ENCODE measurements at regions not wholly inside any gene's neighbourhood (a gene's known extent, or its start where the extent isn't known, plus 50 kb on each side); places are given as distances from the start of the nearest gene placed in this dataset.

DNA sequence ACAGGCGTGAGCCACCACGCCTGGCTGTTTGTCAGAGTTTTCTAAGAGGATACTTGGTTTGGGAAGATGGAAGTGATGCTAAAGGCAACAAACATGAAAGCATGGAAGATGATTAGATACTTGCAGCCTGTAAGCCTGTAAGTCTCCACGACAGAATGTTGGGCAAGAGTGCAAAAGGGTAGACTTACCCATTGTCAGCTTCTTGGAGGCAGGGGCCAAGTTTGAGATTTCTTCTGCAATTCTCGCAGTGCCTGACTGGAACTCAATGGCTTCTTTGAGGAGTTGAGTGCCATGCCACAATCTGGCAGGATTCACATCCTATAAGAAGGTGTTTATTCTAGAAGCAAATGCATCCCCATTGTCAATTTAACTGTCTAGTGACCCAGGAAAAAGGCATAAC is 70.1 kb upstream of the EFEMP1 start:
- H3K4me1 ChIP-seq (ENCODE audit: insufficient read depth, low read length): no peaks in the 10 kb centered on the region
- intact Hi-C loops (cut with micrococcal nuclease): no loop called here
- H3K4me3 ChIP-seq (ENCODE audit: low read length in 2 of 2): no peak overlapping the region
- no peaks in the 10 kb centered on the region for H3K36me3 Mint-ChIP-seq
- H3K4me1 Mint-ChIP-seq: no peaks in the 10 kb centered on the region
- H3K9me3 ChIP-seq (ENCODE audit: control insufficient read depth in 1 of 2, low read length in 2 of 2): no peaks in the 10 kb centered on the region
- no peak for DNase-seq
- no peaks in the 10 kb centered on the region for H3K36me3 ChIP-seq (ENCODE audit: insufficient read depth, low read length)
- POLR2A ChIA-PET (ENCODE audit: partially characterized antibody): no interaction called here
- CTCF ChIA-PET (ENCODE audit: partially characterized antibody): no interaction called here
- no peak overlapping the region for H3K27ac Mint-ChIP-seq
- H3K27me3 ChIP-seq (ENCODE audit: insufficient read depth, low read length): no peaks in the 10 kb centered on the region
- peaks cover 1 to 2% of the 10 kb centered on the region in 2 donors for H3K27me3 Mint-ChIP-seq
- H3K27ac ChIP-seq (ENCODE audit: low read depth, low read length): no peak overlapping the region
- H3K9me3 Mint-ChIP-seq: peaks cover 0 to 7% (median 0%) of the 10 kb centered on the region in 8 donors
- no peak overlapping the region for H3K4me3 Mint-ChIP-seq

DNA sequence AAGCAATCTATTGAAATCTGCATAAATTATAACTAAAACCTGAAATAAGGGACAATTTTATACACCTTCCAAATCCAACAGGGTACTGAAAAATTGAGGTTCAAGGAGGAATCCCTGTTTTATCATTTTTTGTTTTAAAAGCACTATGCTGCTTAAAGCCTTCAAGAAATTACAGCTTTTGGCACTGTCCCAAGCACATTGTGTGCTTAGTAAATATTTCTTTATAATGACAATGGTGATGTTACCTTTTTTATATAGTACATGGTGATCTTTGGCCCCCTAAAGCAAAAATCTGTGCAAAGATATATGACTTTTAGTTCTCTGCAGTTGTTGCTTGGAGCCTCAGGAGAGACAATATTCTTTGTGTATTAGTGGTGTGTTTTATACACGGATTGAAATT is 71.6 kb upstream of the EFEMP1 start:
- POLR2A ChIA-PET (ENCODE audit: partially characterized antibody): no interaction called here
- CTCF ChIA-PET (ENCODE audit: partially characterized antibody): no interaction called here

DNA sequence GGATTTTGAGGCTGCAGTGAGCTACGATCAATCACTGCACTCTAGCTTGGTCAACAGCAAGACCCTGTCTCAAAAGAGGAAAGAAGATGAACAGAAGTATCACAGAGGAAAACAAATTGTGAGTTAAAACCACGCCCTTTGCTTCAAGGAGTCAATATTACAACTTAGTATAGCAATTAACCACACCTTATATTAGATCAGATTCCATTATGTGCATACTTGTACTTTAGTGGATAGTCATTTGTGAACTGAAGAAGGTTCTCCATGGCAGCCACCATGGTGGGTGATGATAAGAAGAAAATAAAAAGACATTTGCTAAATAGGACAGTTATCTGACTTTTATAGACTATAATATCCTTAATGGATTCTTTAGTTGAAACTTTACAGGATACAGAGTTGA is 72.3 kb upstream of the EFEMP1 start:
- no peak overlapping the region for H3K4me3 Mint-ChIP-seq
- Histone ChIP-seq H3K27ac (ENCODE audit: low read depth, low read length) (no peak overlapping the region), H3K4me1 (ENCODE audit: insufficient read depth, low read length) (no peaks in the 10 kb centered on the region), H3K4me3 (ENCODE audit: low read length in 2 of 2) (no peak overlapping the region), H3K36me3 (ENCODE audit: insufficient read depth, low read length) (no peaks in the 10 kb centered on the region), H3K9me3 (ENCODE audit: control insufficient read depth in 1 of 2, low read length in 2 of 2) (no peaks in the 10 kb centered on the region), H3K27me3 (ENCODE audit: insufficient read depth, low read length) (no peaks in the 10 kb centered on the region)
- ChIA-PET POLR2A (ENCODE audit: partially characterized antibody) (no interaction called here), CTCF (ENCODE audit: partially characterized antibody) (no interaction called here)
- no peaks in the 10 kb centered on the region for H3K36me3 Mint-ChIP-seq
- no peaks in the 10 kb centered on the region for H3K4me1 Mint-ChIP-seq
- no peak for DNase-seq
- intact Hi-C loops (cut with micrococcal nuclease): no loop called here
- H3K27ac Mint-ChIP-seq: no peak overlapping the region
- peaks cover 0 to 7% (median 0%) of the 10 kb centered on the region in 8 donors for H3K9me3 Mint-ChIP-seq
- H3K27me3 Mint-ChIP-seq: peaks cover 0 to 1% of the 10 kb centered on the region in 2 donors

More for the DNA sequence above, 71.6 kb upstream of the EFEMP1 start:
- no peaks in the 10 kb centered on the region for H3K4me1 ChIP-seq (ENCODE audit: insufficient read depth, low read length)
- Mint-ChIP-seq H3K9me3 (peaks cover 0 to 7% (median 0%) of the 10 kb centered on the region in 8 donors), H3K4me3 (no peak overlapping the region), H3K36me3 (no peaks in the 10 kb centered on the region), H3K27ac (no peak overlapping the region), H3K4me1 (no peaks in the 10 kb centered on the region), H3K27me3 (peaks cover 0 to 1% of the 10 kb centered on the region in 2 donors)
- no peaks in the 10 kb centered on the region for H3K36me3 ChIP-seq (ENCODE audit: insufficient read depth, low read length)
- no peak overlapping the region for H3K4me3 ChIP-seq (ENCODE audit: low read length in 2 of 2)
- H3K9me3 ChIP-seq (ENCODE audit: control insufficient read depth in 1 of 2, low read length in 2 of 2): no peaks in the 10 kb centered on the region
- intact Hi-C loops (cut with micrococcal nuclease): no loop called here
- H3K27me3 ChIP-seq (ENCODE audit: insufficient read depth, low read length): no peaks in the 10 kb centered on the region
- H3K27ac ChIP-seq (ENCODE audit: low read depth, low read length): no peak overlapping the region
- no peak for DNase-seq

DNA sequence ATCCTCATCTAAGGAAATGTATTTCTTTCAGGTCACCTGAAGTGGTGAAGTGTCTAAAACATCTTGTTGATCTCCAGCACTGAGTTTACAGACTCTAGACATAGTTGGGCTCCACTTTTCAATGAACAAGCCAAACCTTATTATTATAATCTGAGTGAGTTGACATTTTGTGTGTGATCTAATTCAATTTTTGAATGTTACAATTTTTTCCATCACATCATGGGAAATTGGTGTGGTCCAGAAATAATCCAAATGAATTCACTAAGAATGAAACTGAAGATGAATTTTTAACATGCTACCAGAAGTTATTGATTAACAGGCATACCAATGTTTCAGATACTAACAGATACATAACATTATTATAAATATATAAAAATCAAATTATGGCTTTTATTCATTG is 75.6 kb upstream of the EFEMP1 start:
- no peaks in the 10 kb centered on the region for H3K27me3 Mint-ChIP-seq
- H3K9me3 ChIP-seq (ENCODE audit: control insufficient read depth in 1 of 2, low read length in 2 of 2): no peaks in the 10 kb centered on the region
- no peaks in the 10 kb centered on the region for H3K36me3 Mint-ChIP-seq
- no peaks in the 10 kb centered on the region for H3K27me3 ChIP-seq (ENCODE audit: insufficient read depth, low read length)
- DNase-seq: no peak
- ChIA-PET POLR2A (ENCODE audit: partially characterized antibody) (no interaction called here), CTCF (ENCODE audit: partially characterized antibody) (no interaction called here)
- intact Hi-C loops (cut with micrococcal nuclease): no loop called here
- peaks cover 0 to 7% (median 0%) of the 10 kb centered on the region in 8 donors for H3K9me3 Mint-ChIP-seq
- H3K4me1 Mint-ChIP-seq: no peaks in the 10 kb centered on the region
- H3K27ac Mint-ChIP-seq: no peak overlapping the region
- H3K4me3 Mint-ChIP-seq: no peak overlapping the region
- no peak overlapping the region for H3K27ac ChIP-seq (ENCODE audit: low read depth, low read length)
- H3K36me3 ChIP-seq (ENCODE audit: insufficient read depth, low read length): no peaks in the 10 kb centered on the region
- H3K4me1 ChIP-seq (ENCODE audit: insufficient read depth, low read length): no peaks in the 10 kb centered on the region
- H3K4me3 ChIP-seq (ENCODE audit: low read length in 2 of 2): no peak overlapping the region

DNA sequence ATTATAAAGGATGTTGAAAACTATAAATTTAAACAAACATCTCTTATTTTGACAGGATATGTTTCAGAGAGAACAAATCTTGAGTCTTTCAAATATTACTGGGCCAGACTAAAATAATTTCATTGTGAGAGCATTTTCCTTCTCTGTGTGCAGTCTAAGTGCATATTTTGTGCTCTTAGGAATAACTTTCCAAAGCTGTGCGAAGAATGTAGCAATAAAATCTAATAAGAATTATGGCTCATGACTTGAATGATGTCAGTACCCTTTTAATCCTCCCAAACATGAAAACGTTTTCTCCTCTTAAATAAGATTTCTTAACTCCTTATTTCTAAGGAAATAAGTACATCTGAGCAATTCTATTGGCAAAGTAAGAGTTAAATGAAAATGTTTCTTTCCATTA is 76.2 kb upstream of the EFEMP1 start:
- H3K4me1 ChIP-seq (ENCODE audit: insufficient read depth, low read length): no peaks in the 10 kb centered on the region
- Mint-ChIP-seq H3K9me3 (peaks cover 0 to 8% (median 0%) of the 10 kb centered on the region in 8 donors), H3K36me3 (no peaks in the 10 kb centered on the region), H3K27ac (no peak overlapping the region), H3K4me3 (no peak overlapping the region), H3K27me3 (no peaks in the 10 kb centered on the region), H3K4me1 (no peaks in the 10 kb centered on the region)
- no peaks in the 10 kb centered on the region for H3K36me3 ChIP-seq (ENCODE audit: insufficient read depth, low read length)
- no peaks in the 10 kb centered on the region for H3K27me3 ChIP-seq (ENCODE audit: insufficient read depth, low read length)
- intact Hi-C loops (cut with micrococcal nuclease): no loop called here
- no peak overlapping the region for H3K27ac ChIP-seq (ENCODE audit: low read depth, low read length)
- POLR2A ChIA-PET (ENCODE audit: partially characterized antibody): no interaction called here
- no peak for DNase-seq
- CTCF ChIA-PET (ENCODE audit: partially characterized antibody): no interaction called here
- H3K4me3 ChIP-seq (ENCODE audit: low read length in 2 of 2): no peak overlapping the region
- no peaks in the 10 kb centered on the region for H3K9me3 ChIP-seq (ENCODE audit: control insufficient read depth in 1 of 2, low read length in 2 of 2)

DNA sequence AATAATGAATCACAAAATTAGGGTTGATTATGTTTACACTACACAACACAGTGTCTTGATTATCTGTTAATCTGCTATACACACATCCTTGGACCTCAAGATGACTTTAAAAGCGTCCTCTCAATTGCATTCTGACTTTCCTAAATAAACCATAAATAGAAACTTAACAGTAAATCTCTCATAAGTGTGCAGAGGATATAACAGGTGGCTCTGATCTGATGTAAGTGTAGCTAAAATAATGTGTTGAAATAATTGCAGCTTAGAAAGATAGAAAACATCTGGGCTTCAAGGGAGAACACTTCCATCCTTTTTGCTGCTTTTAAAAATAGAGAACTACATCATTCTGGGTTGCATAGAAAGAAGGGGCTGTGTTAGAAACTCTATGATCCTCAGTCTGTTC is 78.4 kb upstream of the EFEMP1 start:
- ChIA-PET CTCF (ENCODE audit: partially characterized antibody) (no interaction called here), POLR2A (ENCODE audit: partially characterized antibody) (no interaction called here)
- Mint-ChIP-seq H3K36me3 (no peaks in the 10 kb centered on the region), H3K4me3 (no peak overlapping the region), H3K27me3 (no peaks in the 10 kb centered on the region), H3K27ac (no peak overlapping the region), H3K4me1 (no peaks in the 10 kb centered on the region), H3K9me3 (peaks cover 0 to 2% (median 0%) of the 10 kb centered on the region in 8 donors)
- H3K4me3 ChIP-seq (ENCODE audit: low read length in 2 of 2): no peak overlapping the region
- no peaks in the 10 kb centered on the region for H3K27me3 ChIP-seq (ENCODE audit: insufficient read depth, low read length)
- no peak overlapping the region for H3K27ac ChIP-seq (ENCODE audit: low read depth, low read length)
- no peaks in the 10 kb centered on the region for H3K4me1 ChIP-seq (ENCODE audit: insufficient read depth, low read length)
- H3K36me3 ChIP-seq (ENCODE audit: insufficient read depth, low read length): no peaks in the 10 kb centered on the region
- H3K9me3 ChIP-seq (ENCODE audit: control insufficient read depth in 1 of 2, low read length in 2 of 2): no peaks in the 10 kb centered on the region
- DNase-seq: no peak
- intact Hi-C loops (cut with micrococcal nuclease): no loop called here

DNA sequence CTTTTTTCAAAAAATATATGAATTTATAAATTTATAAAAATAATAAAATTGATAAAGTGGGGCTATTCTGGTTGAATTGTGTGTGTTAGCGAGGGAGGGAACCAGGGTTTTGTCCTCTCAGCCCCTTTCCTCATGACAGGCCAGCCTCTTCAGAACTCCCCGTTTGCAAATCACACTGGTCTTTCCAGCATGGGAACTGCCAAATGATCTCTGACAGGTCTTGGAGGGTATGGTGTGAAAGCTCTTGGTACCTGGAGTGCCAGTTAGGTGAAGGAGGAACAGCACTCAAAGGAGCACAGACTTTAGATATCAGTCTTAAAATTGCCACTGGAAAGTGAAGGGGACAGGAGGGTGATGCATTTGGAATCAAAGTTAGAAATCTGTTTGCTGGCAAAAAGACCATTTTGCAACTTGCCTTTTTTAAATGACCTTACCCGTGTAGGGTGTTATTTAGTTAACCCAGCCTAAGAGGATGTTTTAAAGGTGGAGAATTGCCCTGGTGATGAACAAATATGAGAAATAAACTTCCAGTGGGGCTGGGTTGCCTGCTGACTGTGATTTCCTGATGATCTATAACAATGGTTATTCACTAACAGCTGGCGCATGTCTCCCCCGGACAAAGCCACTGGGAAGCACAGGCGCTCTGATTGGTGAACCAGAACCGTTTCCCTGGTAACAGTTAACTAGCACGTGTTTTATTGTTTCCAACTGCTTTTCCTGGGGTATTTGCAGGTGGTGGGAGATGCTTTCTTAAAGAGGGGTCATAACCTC is 85.3 kb upstream of the EFEMP1 start:
- no peaks in the 10 kb centered on the region for H3K36me3 ChIP-seq (ENCODE audit: insufficient read depth, low read length)
- H3K27ac ChIP-seq (ENCODE audit: low read depth, low read length): no peak overlapping the region
- H3K36me3 Mint-ChIP-seq: no peaks in the 10 kb centered on the region
- H3K27me3 ChIP-seq (ENCODE audit: insufficient read depth, low read length): no peaks in the 10 kb centered on the region
- DNase-seq: no peak
- H3K27ac Mint-ChIP-seq: no peak overlapping the region
- no peaks in the 10 kb centered on the region for H3K9me3 ChIP-seq (ENCODE audit: control insufficient read depth in 1 of 2, low read length in 2 of 2)
- H3K4me1 Mint-ChIP-seq: no peaks in the 10 kb centered on the region
- H3K27me3 Mint-ChIP-seq: peaks cover 0 to 1% of the 10 kb centered on the region in 2 donors
- POLR2A ChIA-PET (ENCODE audit: partially characterized antibody): no interaction called here
- intact Hi-C loops (cut with micrococcal nuclease): no loop called here
- CTCF ChIA-PET (ENCODE audit: partially characterized antibody): no interaction called here
- H3K4me1 ChIP-seq (ENCODE audit: insufficient read depth, low read length): no peaks in the 10 kb centered on the region
- H3K4me3 ChIP-seq (ENCODE audit: low read length in 2 of 2): no peak overlapping the region
- no peak overlapping the region for H3K4me3 Mint-ChIP-seq
- peaks cover 0 to 2% (median 0%) of the 10 kb centered on the region in 8 donors for H3K9me3 Mint-ChIP-seq

Measured in CD4-positive, alpha-beta memory T cell (primary cell).